ENCODE measurements at regions not wholly inside any gene's neighbourhood (a gene's known extent, or its start where the extent isn't known, plus 50 kb on each side); places are given as distances from the start of the nearest gene placed in this dataset.

GRCh38 chr5:97729938-97730337, 546.9 kb upstream of the RIOK2 start:
- no peak for TF ChIP-seq POLR2A (IDR thresholded peaks at IDR 0.05; ENCODE audit: low read depth, low read length)
- TF ChIP-seq, protein P1, sequence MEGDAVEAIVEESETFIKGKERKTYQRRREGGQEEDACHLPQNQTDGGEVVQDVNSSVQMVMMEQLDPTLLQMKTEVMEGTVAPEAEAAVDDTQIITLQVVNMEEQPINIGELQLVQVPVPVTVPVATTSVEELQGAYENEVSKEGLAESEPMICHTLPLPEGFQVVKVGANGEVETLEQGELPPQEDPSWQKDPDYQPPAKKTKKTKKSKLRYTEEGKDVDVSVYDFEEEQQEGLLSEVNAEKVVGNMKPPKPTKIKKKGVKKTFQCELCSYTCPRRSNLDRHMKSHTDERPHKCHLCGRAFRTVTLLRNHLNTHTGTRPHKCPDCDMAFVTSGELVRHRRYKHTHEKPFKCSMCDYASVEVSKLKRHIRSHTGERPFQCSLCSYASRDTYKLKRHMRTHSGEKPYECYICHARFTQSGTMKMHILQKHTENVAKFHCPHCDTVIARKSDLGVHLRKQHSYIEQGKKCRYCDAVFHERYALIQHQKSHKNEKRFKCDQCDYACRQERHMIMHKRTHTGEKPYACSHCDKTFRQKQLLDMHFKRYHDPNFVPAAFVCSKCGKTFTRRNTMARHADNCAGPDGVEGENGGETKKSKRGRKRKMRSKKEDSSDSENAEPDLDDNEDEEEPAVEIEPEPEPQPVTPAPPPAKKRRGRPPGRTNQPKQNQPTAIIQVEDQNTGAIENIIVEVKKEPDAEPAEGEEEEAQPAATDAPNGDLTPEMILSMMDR (conservative IDR thresholded peaks at IDR 0.05; ENCODE audit: low read depth, low read length) = no peak
- TF ChIP-seq CEBPB (IDR thresholded peaks at IDR 0.05; ENCODE audit: low read depth, low read length) = no peak
- TF ChIP-seq MAZ (IDR thresholded peaks at IDR 0.05; ENCODE audit: borderline replicate concordance, low read depth, low read length) = no peak
- TF ChIP-seq RFX5 (IDR thresholded peaks at IDR 0.05; ENCODE audit: low read depth, low read length) = no peak
- no peak for TF ChIP-seq RCOR1 (IDR thresholded peaks at IDR 0.05; ENCODE audit: insufficient replicate concordance, low read length)
- no peak for TF ChIP-seq MXI1 (IDR thresholded peaks at IDR 0.05; ENCODE audit: borderline replicate concordance, low read depth, low read length)
- TF ChIP-seq CHD1 (IDR thresholded peaks at IDR 0.05; ENCODE audit: low read depth, low read length) = no peak
- TF ChIP-seq, protein P2, sequence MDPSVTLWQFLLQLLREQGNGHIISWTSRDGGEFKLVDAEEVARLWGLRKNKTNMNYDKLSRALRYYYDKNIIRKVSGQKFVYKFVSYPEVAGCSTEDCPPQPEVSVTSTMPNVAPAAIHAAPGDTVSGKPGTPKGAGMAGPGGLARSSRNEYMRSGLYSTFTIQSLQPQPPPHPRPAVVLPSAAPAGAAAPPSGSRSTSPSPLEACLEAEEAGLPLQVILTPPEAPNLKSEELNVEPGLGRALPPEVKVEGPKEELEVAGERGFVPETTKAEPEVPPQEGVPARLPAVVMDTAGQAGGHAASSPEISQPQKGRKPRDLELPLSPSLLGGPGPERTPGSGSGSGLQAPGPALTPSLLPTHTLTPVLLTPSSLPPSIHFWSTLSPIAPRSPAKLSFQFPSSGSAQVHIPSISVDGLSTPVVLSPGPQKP (IDR thresholded peaks at IDR 0.05; ENCODE audit: borderline replicate concordance, low read depth, low read length) = no peak
- TF ChIP-seq, protein P3, sequence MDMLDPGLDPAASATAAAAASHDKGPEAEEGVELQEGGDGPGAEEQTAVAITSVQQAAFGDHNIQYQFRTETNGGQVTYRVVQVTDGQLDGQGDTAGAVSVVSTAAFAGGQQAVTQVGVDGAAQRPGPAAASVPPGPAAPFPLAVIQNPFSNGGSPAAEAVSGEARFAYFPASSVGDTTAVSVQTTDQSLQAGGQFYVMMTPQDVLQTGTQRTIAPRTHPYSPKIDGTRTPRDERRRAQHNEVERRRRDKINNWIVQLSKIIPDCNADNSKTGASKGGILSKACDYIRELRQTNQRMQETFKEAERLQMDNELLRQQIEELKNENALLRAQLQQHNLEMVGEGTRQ (IDR thresholded peaks at IDR 0.05; ENCODE audit: low read depth, low read length) = no peak
- no peak for TF ChIP-seq SMC3 (IDR thresholded peaks at IDR 0.05; ENCODE audit: low read depth, low read length)
